H4 (cell line): ENCODE measurements at regions not wholly inside any gene's neighbourhood (a gene's known extent, or its start where the extent isn't known, plus 50 kb on each side); places are given as distances from the start of the nearest gene placed in this dataset.

Source experiments
- DNase-seq: peaks from one replicate; pipeline ENCODE4 v3.0.0-alpha.2; 2015; ENCODE audit warnings: low spot score

GRCh38 chr4:80145739-80146138 lies 51.6 kb upstream of the PRDM8 start:
- DNase-seq = no peak

- no peak for DNase-seq
Measured at GRCh38 chr4:80144676-80145470, 52.4 kb upstream of the PRDM8 start.

DNA sequence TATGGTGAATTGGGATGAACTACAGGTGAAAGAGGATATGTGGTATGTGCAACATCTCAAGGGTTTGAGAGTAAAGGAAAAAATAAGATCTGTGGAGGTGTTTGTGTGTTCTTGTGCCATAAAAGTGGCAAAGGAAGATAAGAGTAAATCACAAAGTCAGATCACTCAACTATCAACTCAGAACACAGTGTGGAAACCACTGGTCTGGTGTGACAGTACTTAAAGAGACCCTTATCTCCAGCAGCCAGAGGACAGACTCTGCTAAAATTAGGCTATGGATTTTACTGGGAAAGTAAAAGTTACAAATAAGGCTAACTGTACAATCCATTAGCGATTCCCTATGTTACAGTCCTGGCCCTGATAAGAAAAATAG lies 54.0 kb upstream of the PRDM8 start:
- DNase-seq = no peak

DNA sequence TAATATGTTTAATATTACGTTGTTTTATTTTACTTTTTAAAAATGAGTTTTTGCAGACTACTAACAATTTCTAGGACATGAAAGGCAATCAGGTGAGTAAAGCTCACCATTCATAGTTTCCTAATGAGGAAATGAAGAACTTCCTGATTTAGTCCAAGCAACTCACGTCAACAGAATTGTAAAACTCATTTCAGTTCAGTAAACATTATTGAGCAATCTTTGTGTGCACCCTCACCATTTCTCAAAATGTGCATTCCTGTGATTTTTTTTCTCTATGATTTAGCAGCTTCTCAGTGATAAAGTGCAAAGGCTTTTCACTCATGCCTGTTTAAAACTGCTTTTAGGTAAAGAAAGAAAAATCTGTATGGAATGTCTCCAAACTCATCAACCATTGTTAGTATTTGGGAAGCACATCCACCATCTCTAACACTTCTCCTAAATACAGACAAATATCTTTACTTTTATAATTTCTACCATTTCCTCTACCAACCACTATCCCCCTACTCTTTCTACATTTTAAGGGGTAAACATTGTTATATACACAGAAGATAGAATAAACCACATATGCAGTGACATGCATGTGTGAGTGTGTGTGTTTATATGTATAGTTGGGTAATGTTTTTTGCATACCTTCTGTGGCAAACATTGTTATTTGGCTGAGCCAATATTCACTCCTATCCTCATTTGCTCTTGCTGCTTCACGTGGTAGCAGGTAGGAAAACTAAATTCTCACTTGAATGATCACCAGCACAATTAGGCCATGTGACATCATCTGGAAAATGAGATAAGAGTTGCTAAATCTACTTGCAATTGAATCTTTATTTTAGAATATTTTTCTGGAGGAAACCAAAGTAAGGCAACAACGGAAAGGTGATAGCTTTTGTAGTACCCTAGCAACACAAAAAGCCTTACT lies 54.7 kb upstream of the PRDM8 start:
- DNase-seq = no peak

DNA sequence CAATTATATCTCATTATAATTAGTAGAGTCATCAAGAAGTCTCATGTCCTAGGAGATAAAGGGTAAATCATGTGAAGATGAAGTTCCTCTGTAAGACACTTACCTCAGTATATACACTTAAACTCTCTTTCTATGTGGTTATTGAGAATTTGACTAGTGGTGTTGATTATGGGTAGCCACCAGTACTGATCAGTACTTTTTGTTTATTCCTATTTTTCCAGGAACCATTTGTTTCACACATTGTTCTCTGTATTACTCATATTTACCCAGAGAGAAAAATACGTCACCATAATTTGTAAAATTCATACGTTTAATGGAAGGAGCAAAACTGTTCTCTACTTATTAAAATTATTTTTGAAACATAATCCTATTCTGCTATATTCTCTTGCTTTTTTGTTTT lies 55.8 kb upstream of the PRDM8 start:
- DNase-seq = no peak

DNA sequence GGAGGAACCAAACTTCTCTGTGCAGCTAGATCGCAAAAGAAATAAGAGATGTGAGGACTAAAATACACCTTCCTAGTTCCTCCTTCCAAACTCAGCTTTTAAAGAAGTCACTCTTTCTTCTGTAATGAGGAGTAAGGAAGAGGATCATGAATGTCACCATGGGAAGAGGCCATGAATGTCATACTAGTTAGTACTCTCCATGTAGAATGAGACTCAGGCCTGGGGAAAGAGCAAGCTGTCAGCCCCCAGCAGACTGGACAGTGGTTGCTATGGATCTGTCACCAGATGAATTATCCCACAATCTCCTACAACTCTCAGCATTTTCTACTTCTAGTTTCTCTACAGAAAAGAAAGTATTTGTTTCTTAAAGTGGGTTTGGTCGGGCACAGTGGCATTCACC lies 57.1 kb upstream of the PRDM8 start:
- no peak for DNase-seq

GRCh38 chr4:80139671-80140070 lies 57.6 kb upstream of the PRDM8 start:
- no peak for DNase-seq

- no peak for DNase-seq
Measured at GRCh38 chr4:80138551-80139538, 58.5 kb upstream of the PRDM8 start.

- no peak for DNase-seq
Measured at GRCh38 chr4:80137631-80138030, 59.7 kb upstream of the PRDM8 start.

DNA sequence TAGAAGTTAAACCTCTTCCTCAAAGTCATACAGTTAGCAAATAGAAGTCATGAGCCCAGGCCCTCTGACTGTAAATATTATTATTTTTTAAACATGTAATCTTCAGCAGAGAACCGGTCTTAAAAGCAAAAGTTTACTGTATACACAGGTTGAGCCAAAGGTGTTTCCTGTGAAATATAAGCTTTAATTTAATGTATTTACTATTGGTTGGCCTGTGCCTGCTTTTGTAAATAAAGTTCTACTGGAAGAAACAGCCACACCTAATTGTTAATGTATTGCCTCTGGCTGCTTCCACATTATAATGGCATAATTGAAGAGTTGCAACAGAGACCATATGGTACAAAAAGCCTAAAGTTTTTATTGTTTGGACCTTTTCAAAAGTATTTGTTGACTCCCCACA lies 61.0 kb upstream of the PRDM8 start:
- no peak for DNase-seq

DNA sequence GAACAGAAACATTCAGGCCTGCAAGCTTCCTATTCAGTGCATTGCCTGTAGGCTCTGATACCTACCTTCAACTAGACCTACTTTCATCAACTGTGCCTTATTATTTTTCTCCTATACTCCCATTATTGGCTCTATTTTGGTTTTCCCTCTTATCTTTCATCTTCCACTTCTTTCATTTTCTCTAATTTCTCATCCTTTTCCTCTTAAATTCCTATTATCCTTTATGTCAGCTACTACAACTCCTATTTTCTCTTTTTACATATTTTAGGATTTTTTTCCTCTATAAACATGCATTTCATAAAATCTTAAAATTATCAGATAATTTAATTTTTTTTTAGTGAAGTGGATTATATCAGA lies 61.6 kb upstream of the PRDM8 start:
- no peak for DNase-seq

DNA sequence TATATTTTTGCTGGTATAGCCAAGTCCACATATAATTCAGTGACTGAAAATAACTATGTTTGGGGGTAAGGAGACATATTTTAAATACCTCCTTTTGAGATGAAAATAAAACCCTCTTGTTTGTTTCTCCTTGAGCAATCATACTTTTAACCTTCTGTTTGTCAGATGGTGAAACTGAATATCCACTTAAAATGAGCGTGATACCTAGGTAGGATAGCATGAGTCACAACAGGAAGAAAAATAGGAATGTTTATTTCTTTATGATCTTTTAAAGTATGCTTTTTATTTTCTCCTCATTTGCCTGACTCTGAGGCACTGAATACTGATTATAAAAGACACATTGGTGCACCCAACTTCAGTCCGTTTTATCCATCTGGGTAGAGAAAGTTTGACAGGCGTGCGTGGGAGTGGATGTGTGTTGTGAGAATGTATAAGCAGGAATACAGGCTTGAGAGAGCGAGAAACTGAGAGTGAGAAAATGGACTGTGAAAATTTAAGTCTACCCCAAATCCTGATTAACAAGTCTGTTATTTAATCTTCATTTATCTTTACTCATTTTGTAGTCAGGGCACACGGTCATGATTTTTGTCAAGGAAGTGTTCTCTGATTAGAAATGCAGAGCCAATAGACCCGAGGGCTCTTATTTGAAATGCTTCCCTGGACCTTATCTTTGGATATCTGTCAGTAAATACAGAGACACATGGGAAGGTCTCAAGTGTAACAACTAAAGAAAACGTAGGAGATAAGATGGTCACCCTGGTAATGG lies 62.1 kb upstream of the ANTXR2 start:
- peak; percentile 21 for DNase-seq

- no peak for DNase-seq
Measured at GRCh38 chr4:80133240-80133783, 60.3 kb upstream of the ANTXR2 start.

- DNase-seq = no peak
Measured at GRCh38 chr4:80129785-80130184, 56.8 kb upstream of the ANTXR2 start.

GRCh38 chr4:80128941-80129340 lies 55.9 kb upstream of the ANTXR2 start:
- no peak for DNase-seq

GRCh38 chr4:80127870-80128419 lies 54.9 kb upstream of the ANTXR2 start:
- no peak for DNase-seq

DNA sequence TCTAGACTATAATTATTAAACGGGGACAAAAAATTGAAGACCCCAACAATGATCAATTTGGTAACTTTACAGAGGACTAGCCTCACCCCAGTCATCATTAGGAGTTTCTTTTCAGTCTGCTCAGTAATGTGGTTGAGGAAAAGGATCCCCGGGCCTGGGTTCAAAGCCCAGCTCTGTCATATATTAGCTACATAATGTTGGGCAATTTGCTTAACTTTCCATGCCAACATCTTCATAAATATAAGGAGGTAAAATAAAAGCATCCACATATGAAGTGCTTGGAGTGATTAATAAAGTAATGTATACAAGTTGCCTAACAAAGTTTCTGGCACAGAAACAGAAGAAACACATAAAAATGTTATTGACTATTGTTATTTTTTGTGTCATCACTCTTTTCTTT lies 53.4 kb upstream of the ANTXR2 start:
- DNase-seq = no peak

DNA sequence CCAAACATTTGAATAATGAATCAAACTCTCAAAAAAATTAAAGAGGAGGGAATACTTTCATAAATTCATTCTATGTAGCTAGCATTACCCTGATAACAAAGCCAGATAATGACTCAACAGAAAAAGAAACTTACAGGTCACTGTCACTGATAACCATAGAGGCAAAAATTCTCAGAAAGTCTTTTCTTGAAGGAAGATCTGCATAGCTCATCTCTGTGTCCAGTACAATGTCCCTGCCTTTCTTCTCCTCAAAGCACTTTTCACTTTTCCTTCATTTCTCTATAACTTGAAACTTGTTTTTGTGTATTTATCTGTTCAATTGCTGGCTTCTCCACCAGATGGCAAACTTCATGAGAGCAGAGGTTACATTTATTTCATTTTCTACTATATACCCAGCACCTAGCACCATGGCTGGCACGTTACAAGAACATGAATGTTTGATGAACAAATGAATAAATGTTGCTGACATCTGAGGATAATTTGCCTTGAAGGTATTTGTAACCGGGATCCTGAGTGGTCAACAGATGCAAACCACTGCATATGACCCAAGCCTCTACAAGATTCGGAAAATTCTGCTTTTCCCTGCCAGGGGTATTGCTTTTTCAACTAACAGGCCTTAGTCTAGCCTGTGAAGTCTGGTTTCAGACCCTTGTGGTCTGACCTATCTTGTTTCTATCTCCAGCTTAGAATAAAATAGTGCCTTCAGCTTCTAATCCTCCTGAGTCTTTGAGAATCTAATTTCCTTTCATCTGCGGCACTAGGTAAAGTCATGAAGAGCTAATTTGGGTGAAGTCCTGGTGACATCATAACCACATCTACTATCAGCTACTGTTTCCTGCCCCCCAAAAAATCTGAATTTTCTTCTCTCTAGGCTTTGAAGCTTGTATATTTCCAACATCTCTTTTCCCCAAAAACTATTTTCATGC lies 52.5 kb upstream of the ANTXR2 start:
- peak; percentile 13 for DNase-seq
